IPS-20b (cell line): ENCODE measurements at regions not wholly inside any gene's neighbourhood (a gene's known extent, or its start where the extent isn't known, plus 50 kb on each side); places are given as distances from the start of the nearest gene placed in this dataset.

ENCODE experiments used
- H3K27ac ChIP-seq: one replicate; pipeline ENCODE4 v1.5.1; 2013; ENCODE audit warnings: low read length
- H3K27me3 ChIP-seq: 2 replicates; pipeline ENCODE4 v1.6.1; 2013; ENCODE audit warnings: mild to moderate bottlenecking, low read length, inconsistent platforms; ENCODE audit not compliant: insufficient read depth
- H3K36me3 ChIP-seq: 2 replicates; pipeline ENCODE4 v1.6.1; 2013; ENCODE audit warnings: low read depth, mild to moderate bottlenecking, inconsistent platforms, low read length, moderate library complexity; ENCODE audit not compliant: insufficient read depth
- H3K4me1 ChIP-seq: 2 replicates; pipeline ENCODE4 v1.6.1; 2013; ENCODE audit warnings: mild to moderate bottlenecking, control low read depth, inconsistent platforms, low read length, moderate library complexity; ENCODE audit not compliant: insufficient read depth
- H3K4me3 ChIP-seq: 2 replicates; pipeline ENCODE4 v1.5.1; 2013; ENCODE audit warnings: mild to moderate bottlenecking, low read length, inconsistent platforms
- H3K9ac ChIP-seq: 2 replicates; pipeline ENCODE4 v1.6.1; 2013; ENCODE audit warnings: low read depth, mild to moderate bottlenecking, inconsistent platforms, low read length, moderate library complexity
- H3K9me3 ChIP-seq: 2 replicates; pipeline ENCODE4 v1.6.1; 2013; ENCODE audit warnings: mild to moderate bottlenecking, low read depth, low read length, inconsistent platforms; ENCODE audit not compliant: insufficient read depth

GRCh38 chr12:5301539-5301938, 130.4 kb upstream of the NTF3 start:
- Histone ChIP-seq H3K36me3 (no peaks in the 10 kb centered on the region), H3K4me1 (peaks cover 4% of the 10 kb centered on the region; the same call in 1 of the 2 replicates), H3K4me3 (no peak overlapping the region), H3K27me3 (no peaks in the 10 kb centered on the region), H3K27ac (no peak overlapping the region), H3K9me3 (no peaks in the 10 kb centered on the region), H3K9ac (no peak overlapping the region)

- H3K9me3 ChIP-seq, result no peaks in the 10 kb centered on the region
- H3K4me1 ChIP-seq, result no peaks in the 10 kb centered on the region
- H3K9ac ChIP-seq, result no peak overlapping the region
- no peaks in the 10 kb centered on the region for H3K36me3 ChIP-seq
- no peaks in the 10 kb centered on the region for H3K27me3 ChIP-seq
- no peak overlapping the region for H3K27ac ChIP-seq
- H3K4me3 ChIP-seq, result no peak overlapping the region
Observed at GRCh38 chr12:5305425-5305824, 126.5 kb upstream of the NTF3 start.

- Histone ChIP-seq H3K9me3 (no peaks in the 10 kb centered on the region), H3K4me3 (no peak overlapping the region), H3K9ac (no peak overlapping the region), H3K36me3 (no peaks in the 10 kb centered on the region), H3K27me3 (no peaks in the 10 kb centered on the region), H3K4me1 (no peaks in the 10 kb centered on the region), H3K27ac (no peak overlapping the region)
Observed at GRCh38 chr12:5305886-5306545, 125.9 kb upstream of the NTF3 start.

- Histone ChIP-seq H3K27ac (no peak overlapping the region), H3K27me3 (no peaks in the 10 kb centered on the region), H3K36me3 (no peaks in the 10 kb centered on the region), H3K4me1 (no peaks in the 10 kb centered on the region), H3K9ac (no peak overlapping the region), H3K9me3 (no peaks in the 10 kb centered on the region), H3K4me3 (no peak overlapping the region)
Observed at GRCh38 chr12:5307065-5307464, 124.8 kb upstream of the NTF3 start.

GRCh38 chr12:5308216-5308615, 123.7 kb upstream of the NTF3 start:
- Histone ChIP-seq H3K9me3 (no peaks in the 10 kb centered on the region), H3K27me3 (no peaks in the 10 kb centered on the region), H3K27ac (no peak overlapping the region), H3K4me1 (no peaks in the 10 kb centered on the region), H3K36me3 (no peaks in the 10 kb centered on the region), H3K9ac (no peak overlapping the region), H3K4me3 (no peak overlapping the region)

GRCh38 chr12:5308996-5309395, 122.9 kb upstream of the NTF3 start:
- H3K4me3 ChIP-seq, result no peak overlapping the region
- H3K9ac ChIP-seq, result no peak overlapping the region
- H3K4me1 ChIP-seq, result no peaks in the 10 kb centered on the region
- H3K27ac ChIP-seq, result no peak overlapping the region
- H3K36me3 ChIP-seq, result no peaks in the 10 kb centered on the region
- peaks cover 3% of the 10 kb centered on the region for H3K9me3 ChIP-seq
- no peaks in the 10 kb centered on the region for H3K27me3 ChIP-seq

- Histone ChIP-seq H3K9ac (no peak overlapping the region), H3K27ac (no peak overlapping the region), H3K27me3 (no peaks in the 10 kb centered on the region), H3K36me3 (no peaks in the 10 kb centered on the region), H3K4me1 (no peaks in the 10 kb centered on the region), H3K9me3 (peaks cover 9% of the 10 kb centered on the region), H3K4me3 (no peak overlapping the region)
Observed at GRCh38 chr12:5309654-5310053, 122.3 kb upstream of the NTF3 start.

- no peak overlapping the region for H3K27ac ChIP-seq
- H3K9ac ChIP-seq, result no peak overlapping the region
- H3K27me3 ChIP-seq, result no peaks in the 10 kb centered on the region
- peaks cover 9% of the 10 kb centered on the region for H3K9me3 ChIP-seq
- H3K4me3 ChIP-seq, result no peak overlapping the region
- no peaks in the 10 kb centered on the region for H3K36me3 ChIP-seq
- no peaks in the 10 kb centered on the region for H3K4me1 ChIP-seq
Observed at GRCh38 chr12:5310151-5310550, 121.8 kb upstream of the NTF3 start.

- peaks cover 9% of the 10 kb centered on the region for H3K9me3 ChIP-seq
- H3K9ac ChIP-seq, result no peak overlapping the region
- no peaks in the 10 kb centered on the region for H3K36me3 ChIP-seq
- no peaks in the 10 kb centered on the region for H3K27me3 ChIP-seq
- no peaks in the 10 kb centered on the region for H3K4me1 ChIP-seq
- no peak overlapping the region for H3K27ac ChIP-seq
- H3K4me3 ChIP-seq, result no peak overlapping the region
Observed at GRCh38 chr12:5317556-5317955, 114.4 kb upstream of the NTF3 start.

GRCh38 chr12:5318874-5319273, 113.0 kb upstream of the NTF3 start:
- no peak overlapping the region for H3K4me3 ChIP-seq
- H3K9me3 ChIP-seq, result peaks cover 7% of the 10 kb centered on the region
- no peak overlapping the region for H3K27ac ChIP-seq
- H3K36me3 ChIP-seq, result no peaks in the 10 kb centered on the region
- H3K4me1 ChIP-seq, result no peaks in the 10 kb centered on the region
- H3K9ac ChIP-seq, result no peak overlapping the region
- no peaks in the 10 kb centered on the region for H3K27me3 ChIP-seq

GRCh38 chr12:5328669-5329517, 103.0 kb upstream of the NTF3 start:
- Histone ChIP-seq H3K27me3 (no peaks in the 10 kb centered on the region), H3K4me3 (no peak overlapping the region; the same call in 1 of the 2 replicates), H3K9ac (no peak overlapping the region), H3K9me3 (no peaks in the 10 kb centered on the region), H3K27ac (no peak overlapping the region), H3K4me1 (peaks cover 9% of the 10 kb centered on the region; the same call in 1 of the 2 replicates), H3K36me3 (no peaks in the 10 kb centered on the region)

GRCh38 chr12:5332551-5332950, 99.4 kb upstream of the NTF3 start:
- Histone ChIP-seq H3K27ac (no peak overlapping the region), H3K4me3 (no peak overlapping the region), H3K27me3 (no peaks in the 10 kb centered on the region), H3K9ac (no peak overlapping the region), H3K36me3 (no peaks in the 10 kb centered on the region), H3K4me1 (peaks cover 9% of the 10 kb centered on the region; the same call in 1 of the 2 replicates), H3K9me3 (no peaks in the 10 kb centered on the region)
